H9 (cell line): ENCODE measurements at regions not wholly inside any gene's neighbourhood (a gene's known extent, or its start where the extent isn't known, plus 50 kb on each side); places are given as distances from the start of the nearest gene placed in this dataset.

Experiments
- DNase-seq: peaks from one replicate; pipeline ENCODE4 v3.0.0-alpha.2; 2017
- H2AFZ ChIP-seq: one replicate; pipeline ENCODE4 v1.6.1; 2013; ENCODE audit warnings: mild to moderate bottlenecking, low read length, control low read depth, moderate library complexity
- H2AK5ac ChIP-seq: 2 replicates; pipeline ENCODE4 v1.6.1; 2013; ENCODE audit warnings: low read length, control low read depth, mixed read lengths; ENCODE audit not compliant: insufficient read length
- H2BK120ac ChIP-seq: one replicate; pipeline ENCODE4 v1.6.1; 2013; ENCODE audit warnings: low read depth, mild to moderate bottlenecking, low read length, control low read depth, inconsistent platforms; ENCODE audit not compliant: poor library complexity, severe bottlenecking
- H2BK12ac ChIP-seq: 2 replicates; pipeline ENCODE4 v1.6.1; 2013; ENCODE audit warnings: low read length, control low read depth, mixed read lengths, low read depth; ENCODE audit not compliant: insufficient read length
- H2BK15ac ChIP-seq: 2 replicates; pipeline ENCODE4 v1.6.1; 2013; ENCODE audit warnings: low read depth, low read length, control low read depth
- H2BK20ac ChIP-seq: one replicate; pipeline ENCODE4 v1.6.1; 2013; ENCODE audit warnings: low read depth, mild to moderate bottlenecking, low read length, control low read depth, inconsistent platforms; ENCODE audit not compliant: poor library complexity, severe bottlenecking
- H2BK5ac ChIP-seq: 2 replicates; pipeline ENCODE4 v1.6.1; 2013; ENCODE audit warnings: low read length, control low read depth, mixed read lengths; ENCODE audit not compliant: insufficient read length
- H3K14ac ChIP-seq: 2 replicates; pipeline ENCODE4 v1.6.1; 2013; ENCODE audit warnings: low read length, control low read depth; ENCODE audit not compliant: insufficient read depth
- H3K18ac ChIP-seq: 2 replicates; pipeline ENCODE4 v1.6.1; 2013; ENCODE audit warnings: low read depth, mild to moderate bottlenecking, mixed read lengths, low read length, control low read depth; ENCODE audit not compliant: insufficient read length
- H3K23ac ChIP-seq: 2 replicates; pipeline ENCODE4 v1.6.1; 2013; ENCODE audit warnings: low read length, control low read depth, mixed read lengths, low read depth; ENCODE audit not compliant: insufficient read length
- H3K23me2 ChIP-seq: 2 replicates; pipeline ENCODE4 v1.6.1; 2013; ENCODE audit warnings: low read depth, mild to moderate bottlenecking, mixed read lengths, low read length, control low read depth; ENCODE audit not compliant: insufficient read length, poor library complexity, severe bottlenecking
- H3K27ac ChIP-seq: 2 replicates; pipeline ENCODE4 v1.5.1; 2013; ENCODE audit warnings: low read length, control low read depth, mixed read lengths, low read depth; ENCODE audit not compliant: insufficient read length
- H3K27me3 ChIP-seq: 2 replicates; pipeline ENCODE4 v1.6.1; 2013; ENCODE audit warnings: low read length, control low read depth, inconsistent platforms; ENCODE audit not compliant: insufficient read depth
- H3K4ac ChIP-seq: 2 replicates; pipeline ENCODE4 v1.6.1; 2013; ENCODE audit warnings: low read depth, mild to moderate bottlenecking, control low read depth, inconsistent platforms, low read length, moderate library complexity
- H3K4me1 ChIP-seq: 2 replicates; pipeline ENCODE4 v1.6.1; 2013; ENCODE audit warnings: low read length, control low read depth, inconsistent platforms; ENCODE audit not compliant: insufficient read depth
- H3K4me2 ChIP-seq: 2 replicates; pipeline ENCODE4 v1.6.1; 2013; ENCODE audit warnings: low read length, control low read depth, mixed read lengths; ENCODE audit not compliant: insufficient read length, insufficient read depth
- H3K56ac ChIP-seq: 2 replicates; pipeline ENCODE4 v1.6.1; 2013; ENCODE audit warnings: low read depth, mild to moderate bottlenecking, mixed read lengths, low read length, control low read depth; ENCODE audit not compliant: insufficient read length
- H3K79me1 ChIP-seq: 2 replicates; pipeline ENCODE4 v1.6.1; 2013; ENCODE audit warnings: low read depth, mild to moderate bottlenecking, moderate library complexity, low read length, control low read depth, inconsistent platforms; ENCODE audit not compliant: insufficient read depth, poor library complexity, severe bottlenecking
- H3K79me2 ChIP-seq: 2 replicates; pipeline ENCODE4 v1.6.1; 2013; ENCODE audit warnings: low read length, control low read depth, inconsistent platforms; ENCODE audit not compliant: insufficient read depth
- H3K9ac ChIP-seq: 2 replicates; pipeline ENCODE4 v1.6.1; 2013; ENCODE audit warnings: low read length, control low read depth, mixed read lengths; ENCODE audit not compliant: insufficient read length; ENCODE audit errors: extremely low read depth
- H3K9me3 ChIP-seq: one replicate; pipeline ENCODE4 v1.6.1; 2013; ENCODE audit warnings: low read depth, low read length, inconsistent platforms; ENCODE audit not compliant: control insufficient read depth
- H3T11ph ChIP-seq: one replicate; pipeline ENCODE4 v1.6.1; 2013; ENCODE audit warnings: mild to moderate bottlenecking, low read length, control low read depth, inconsistent platforms
- H4K20me1 ChIP-seq: one replicate; pipeline ENCODE4 v1.6.1; 2013; ENCODE audit not compliant: control insufficient read depth, insufficient read length, insufficient read depth
- H4K5ac ChIP-seq: 2 replicates; pipeline ENCODE4 v1.6.1; 2013; ENCODE audit warnings: low read depth, mild to moderate bottlenecking, mixed read lengths, low read length, control low read depth; ENCODE audit not compliant: insufficient read length
- H4K8ac ChIP-seq: replicated peaks from 2 replicates; pipeline ENCODE4 v1.6.1; 2013; ENCODE audit warnings: low read length, control low read depth, mixed read lengths, low read depth; ENCODE audit not compliant: insufficient read length
- H4K91ac ChIP-seq: 2 replicates; pipeline ENCODE4 v1.6.1; 2013; ENCODE audit warnings: low read depth, mild to moderate bottlenecking, moderate library complexity, mixed read lengths, low read length, control low read depth; ENCODE audit not compliant: insufficient read length
- H3K27ac Mint-ChIP-seq, 3 experiments: 2 replicates in 2 of 3; 3 replicates in 1 of 3; pipeline ENCODE4 v1.8.0; 2020 to 2021; ENCODE audit warnings: mixed read lengths in 3 of 3, mild to moderate bottlenecking in 1 of 3, moderate library complexity in 1 of 3
- H3K27me3 Mint-ChIP-seq: 2 replicates; pipeline ENCODE4 v1.8.0; 2021; ENCODE audit warnings: low read depth, mild to moderate bottlenecking, moderate library complexity, mixed read lengths
- H3K36me3 Mint-ChIP-seq, 3 experiments: 2 replicates in 2 of 3; 3 replicates in 1 of 3; pipeline ENCODE4 v1.8.0; 2020 to 2021; ENCODE audit warnings: low read depth in 3 of 3, mixed read lengths in 3 of 3; ENCODE audit not compliant: insufficient read depth in 1 of 3
- H3K4me1 Mint-ChIP-seq, 2 experiments: 2 replicates each; pipeline ENCODE4 v1.8.0; 2020; ENCODE audit warnings: mixed read lengths in 2 of 2
- H3K4me3 Mint-ChIP-seq, 2 experiments: 2 replicates in 1 of 2; 3 replicates in 1 of 2; pipeline ENCODE4 v1.8.0; 2020 to 2021; ENCODE audit warnings: mild to moderate bottlenecking in 2 of 2, mixed read lengths in 2 of 2, moderate library complexity in 1 of 2
- H3K9me3 Mint-ChIP-seq, 2 experiments: 2 replicates in 1 of 2; 3 replicates in 1 of 2; pipeline ENCODE4 v1.8.0; 2020; ENCODE audit warnings: mild to moderate bottlenecking in 2 of 2, mixed read lengths in 2 of 2, moderate library complexity in 1 of 2
- CTCF ChIP-seq: fragments of 200-600 bp; sonication (generic); conservative IDR thresholded peaks from 3 replicates; pipeline ENCODE4 v1.8.0; 2021; ENCODE audit warnings: antibody characterized with exemption, mild to moderate bottlenecking
- WGBS: extraction: QIAGEN DNeasy Blood & Tissue Kit; methylation state at CpG from one replicate; pipeline ENCODE4 v1.1.7; 2013; ENCODE audit warnings: missing lambda C conversion rate, low lambda C conversion rate, mixed read lengths; ENCODE audit not compliant: insufficient read length; ENCODE audit errors: extremely low coverage; 5-methylcytosine and 5-hydroxymethylcytosine counted together

DNA sequence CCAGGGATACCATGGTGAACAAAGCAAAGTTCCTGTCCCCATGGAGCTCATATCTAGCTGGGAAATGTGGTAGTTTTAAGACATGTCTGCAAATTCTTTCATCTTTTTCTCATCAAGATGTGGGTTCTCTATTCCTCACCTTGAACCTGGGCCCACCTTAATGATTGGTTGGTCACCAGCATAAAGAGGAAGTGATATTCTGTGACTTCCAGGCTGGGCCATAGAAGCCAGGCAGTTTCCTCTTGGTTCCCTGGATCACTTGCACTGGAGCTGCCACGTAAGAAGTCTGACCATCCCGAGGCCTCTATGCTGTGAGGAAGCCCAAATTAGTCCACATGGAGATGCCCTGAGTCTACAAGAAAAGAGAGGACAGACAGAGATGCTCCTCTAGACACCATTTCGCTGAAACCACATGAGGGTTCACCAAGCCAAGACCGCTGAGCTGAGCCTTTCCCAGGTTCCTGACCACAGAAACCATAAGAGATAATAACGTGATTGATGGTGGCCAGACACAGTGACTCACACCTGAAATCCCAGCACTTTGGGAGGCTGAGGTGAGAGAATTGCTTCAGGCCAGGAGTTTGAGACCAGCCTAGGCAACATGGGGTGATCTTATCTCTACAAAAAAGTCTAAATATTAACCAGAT lies 119.5 kb upstream of the ISX start:
- Histone ChIP-seq H3K23me2 (no peaks in the 10 kb centered on the region), H2BK20ac (no peak overlapping the region), H3K79me1 (no peaks in the 10 kb centered on the region), H3K4ac (no peak overlapping the region), H3K18ac (no peak overlapping the region), H4K91ac (no peak overlapping the region), H2AFZ (no peak overlapping the region), H3T11ph (no peak overlapping the region), H2AK5ac (no peak overlapping the region), H2BK15ac (no peak overlapping the region), H3K4me2 (no peak overlapping the region), H3K79me2 (no peaks in the 10 kb centered on the region), H3K4me1 (peaks cover 5% of the 10 kb centered on the region), H4K5ac (no peak overlapping the region), H3K56ac (no peak overlapping the region), H3K9me3 (no peaks in the 10 kb centered on the region), H4K20me1 (no peaks in the 10 kb centered on the region), H3K23ac (no peak overlapping the region), H3K14ac (no peak overlapping the region), H2BK120ac (no peak overlapping the region), H3K9ac (no peak overlapping the region), H3K27me3 (no peaks in the 10 kb centered on the region), H4K8ac (no peak overlapping the region), H2BK5ac (no peak overlapping the region), H2BK12ac (no peak overlapping the region), H3K27ac (no peak overlapping the region)
- TF ChIP-seq CTCF = no peak
- Mint-ChIP-seq H3K4me3 (no peak overlapping the region), H3K27me3 (peaks cover under 1% of the 10 kb centered on the region; the same call in 1 of the 2 replicates), H3K27ac (no peak overlapping the region; a peak in 1 of 7 replicates), H3K4me1 (peaks cover 17 to 19% of the 10 kb centered on the region in 2 experiments), H3K9me3 (no peaks in the 10 kb centered on the region), H3K36me3 (no peaks in the 10 kb centered on the region)
- no CpG with 5 or more reads among the region's 5 CpGs for WGBS
- DNase-seq = no peak
